Neural cell (in vitro differentiated cells): ENCODE measurements at regions not wholly inside any gene's neighbourhood (a gene's known extent, or its start where the extent isn't known, plus 50 kb on each side); places are given as distances from the start of the nearest gene placed in this dataset.
"Not testable (repeated sequence)": the region's sequence is repeated elsewhere in the genome, so short reads cannot be mapped to it uniquely, and the experiment has no call there.

Experiments
- H2AFZ ChIP-seq: fragments of 200-600, 300-800 bp; sonication (generic), shearing (Covaris generic); 2 replicates; pipeline ENCODE4 v1.6.0; 2014; ENCODE audit warnings: low read depth, mild to moderate bottlenecking, antibody characterized with exemption, low read length, moderate library complexity
- H3F3A ChIP-seq: fragments of 200-600 bp; shearing (Covaris generic); 2 replicates; pipeline ENCODE4 v1.6.1; 2016; ENCODE audit warnings: mild to moderate bottlenecking, moderate library complexity, mixed read lengths, antibody characterized with exemption, low read length; ENCODE audit not compliant: insufficient read depth, poor library complexity, severe bottlenecking
- H3K27ac ChIP-seq: fragments of 200-600, 300-800 bp; sonication (generic), shearing (Covaris generic); 2 replicates; pipeline ENCODE4 v1.5.1; 2014; ENCODE audit warnings: mild to moderate bottlenecking, low read length, moderate library complexity
- H3K27me3 ChIP-seq: fragments of 300-800, 200-600 bp; sonication (generic), shearing (Covaris generic); 2 replicates; pipeline ENCODE4 v1.6.0; 2014; ENCODE audit warnings: mild to moderate bottlenecking, low read depth, low read length, moderate library complexity; ENCODE audit not compliant: insufficient read depth
- H3K36me3 ChIP-seq: fragments of 300-800, 200-600 bp; sonication (generic), shearing (Covaris generic); 2 replicates; pipeline ENCODE4 v1.5.1; 2014; ENCODE audit warnings: mild to moderate bottlenecking, antibody characterized with exemption, low read length, moderate library complexity; ENCODE audit not compliant: insufficient read depth
- H3K4me2 ChIP-seq: fragments of 300-800, 200-600 bp; sonication (generic), shearing (Covaris generic); 2 replicates; pipeline ENCODE4 v1.6.0; 2014; ENCODE audit warnings: mild to moderate bottlenecking, low read length
- H3K4me3 ChIP-seq: fragments of 300-800, 200-600 bp; sonication (generic), shearing (Covaris generic); 2 replicates; pipeline ENCODE4 v1.5.1; 2014; ENCODE audit warnings: mild to moderate bottlenecking, low read length, moderate library complexity
- H3K79me2 ChIP-seq: fragments of 200-600 bp; shearing (Covaris generic); replicated peaks from 2 replicates; pipeline ENCODE4 v1.6.0; 2014; ENCODE audit warnings: mild to moderate bottlenecking, low read length, moderate library complexity; ENCODE audit not compliant: insufficient read depth
- H3K9ac ChIP-seq: fragments of 300-800, 200-600 bp; sonication (generic), shearing (Covaris generic); 2 replicates; pipeline ENCODE4 v1.6.1; 2016; ENCODE audit warnings: mild to moderate bottlenecking, low read length, mixed read lengths
- H3K9me2 ChIP-seq: fragments of 200-600 bp; shearing (Covaris generic); 2 replicates; pipeline ENCODE4 v1.6.1; 2016; ENCODE audit warnings: mild to moderate bottlenecking, low read length, mixed read lengths; ENCODE audit not compliant: insufficient read depth
- H3K9me3 ChIP-seq: fragments of 200-600, 300-800 bp; sonication (generic), shearing (Covaris generic); 2 replicates; pipeline ENCODE4 v1.6.1; 2016; ENCODE audit warnings: mild to moderate bottlenecking, mixed run types, low read length, moderate library complexity, mixed read lengths
- H4K20me1 ChIP-seq: fragments of 200-600 bp; shearing (Covaris generic); 2 replicates; pipeline ENCODE4 v1.6.1; 2016; ENCODE audit warnings: mild to moderate bottlenecking, mixed run types; ENCODE audit not compliant: insufficient read depth
- EP300 ChIP-seq: fragments of 450-650 bp; conservative IDR thresholded peaks from 2 replicates; pipeline ENCODE4 v1.6.1; 2014; ENCODE audit warnings: antibody characterized with exemption, mild to moderate bottlenecking, moderate library complexity; ENCODE audit not compliant: poor library complexity, severe bottlenecking
- EZH2 ChIP-seq: fragments of 200-600, 300-800 bp; shearing (Covaris generic), sonication (generic); IDR thresholded peaks from 2 replicates; pipeline ENCODE4 v1.6.1; 2014; ENCODE audit warnings: antibody characterized with exemption, low read length, borderline replicate concordance, mild to moderate bottlenecking; ENCODE audit not compliant: insufficient read depth, poor library complexity, severe bottlenecking
- MXI1 ChIP-seq: fragments of 450-650 bp; conservative IDR thresholded peaks from 2 replicates; pipeline ENCODE4 v1.6.1; 2014; ENCODE audit warnings: antibody characterized with exemption, mild to moderate bottlenecking; ENCODE audit not compliant: poor library complexity, severe bottlenecking
- POLR2AphosphoS5 ChIP-seq: IDR thresholded peaks from 2 replicates; pipeline ENCODE4 v1.6.1; 2012
- RAD21 ChIP-seq: fragments of 450-650 bp; conservative IDR thresholded peaks from 2 replicates; pipeline ENCODE4 v1.6.1; 2014; ENCODE audit warnings: antibody characterized with exemption, mild to moderate bottlenecking, moderate library complexity
- SMC3 ChIP-seq: fragments of 450-650 bp; conservative IDR thresholded peaks from 2 replicates; pipeline ENCODE4 v1.6.1; 2014; ENCODE audit warnings: antibody characterized with exemption, mild to moderate bottlenecking, moderate library complexity; ENCODE audit not compliant: poor library complexity
- TAF1 ChIP-seq: IDR thresholded peaks from 2 replicates; pipeline ENCODE4 v1.6.1; 2012; ENCODE audit warnings: low read depth
- TF ChIP-seq, protein P1 (sequence below): IDR thresholded peaks from 2 replicates; pipeline ENCODE4 v1.6.1; 2012; ENCODE audit warnings: borderline replicate concordance
- TF ChIP-seq, protein P2 (sequence below): fragments of 450-650 bp; IDR thresholded peaks from 2 replicates; pipeline ENCODE4 v1.5.1; 2014; ENCODE audit warnings: antibody characterized with exemption, mild to moderate bottlenecking, moderate library complexity; ENCODE audit not compliant: poor library complexity, severe bottlenecking

DNA sequence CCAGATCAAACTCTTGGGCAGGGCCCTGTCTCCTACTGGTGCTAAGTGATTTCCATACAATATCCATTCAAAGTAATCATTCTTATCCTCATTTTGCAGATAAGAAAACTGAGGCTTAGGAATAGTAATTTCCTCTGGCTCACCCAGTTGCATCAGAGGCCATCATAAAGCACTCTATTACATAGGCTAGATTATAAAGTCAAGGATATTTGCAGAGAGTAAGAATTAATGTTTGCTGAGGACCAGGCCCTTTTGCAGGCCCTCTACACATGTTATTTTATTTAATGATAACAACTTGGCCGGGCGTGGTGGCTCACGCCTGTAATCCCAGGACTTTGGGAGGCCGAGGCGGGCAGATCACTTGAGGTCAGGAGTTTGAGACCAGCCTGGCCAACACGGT lies 316.8 kb downstream of the ZNF674 start:
- Histone ChIP-seq H3K27me3 (no peaks in the 10 kb centered on the region), H3K9ac (no peak overlapping the region), H3F3A (no peaks in the 10 kb centered on the region), H3K4me2 (no peak overlapping the region), H3K4me3 (no peak overlapping the region), H2AFZ (no peak overlapping the region), H3K27ac (no peak overlapping the region), H4K20me1 (no peaks in the 10 kb centered on the region), H3K36me3 (no peaks in the 10 kb centered on the region), H3K9me2 (no peaks in the 10 kb centered on the region), H3K9me3 (no peaks in the 10 kb centered on the region), H3K79me2 (no peaks in the 10 kb centered on the region)
- TF ChIP-seq POLR2AphosphoS5 (no peak), SMC3 (no peak), EP300 (no peak), MXI1 (no peak), EZH2 (no peak), TAF1 (no peak), RAD21 (no peak)
- TF ChIP-seq, protein P1, sequence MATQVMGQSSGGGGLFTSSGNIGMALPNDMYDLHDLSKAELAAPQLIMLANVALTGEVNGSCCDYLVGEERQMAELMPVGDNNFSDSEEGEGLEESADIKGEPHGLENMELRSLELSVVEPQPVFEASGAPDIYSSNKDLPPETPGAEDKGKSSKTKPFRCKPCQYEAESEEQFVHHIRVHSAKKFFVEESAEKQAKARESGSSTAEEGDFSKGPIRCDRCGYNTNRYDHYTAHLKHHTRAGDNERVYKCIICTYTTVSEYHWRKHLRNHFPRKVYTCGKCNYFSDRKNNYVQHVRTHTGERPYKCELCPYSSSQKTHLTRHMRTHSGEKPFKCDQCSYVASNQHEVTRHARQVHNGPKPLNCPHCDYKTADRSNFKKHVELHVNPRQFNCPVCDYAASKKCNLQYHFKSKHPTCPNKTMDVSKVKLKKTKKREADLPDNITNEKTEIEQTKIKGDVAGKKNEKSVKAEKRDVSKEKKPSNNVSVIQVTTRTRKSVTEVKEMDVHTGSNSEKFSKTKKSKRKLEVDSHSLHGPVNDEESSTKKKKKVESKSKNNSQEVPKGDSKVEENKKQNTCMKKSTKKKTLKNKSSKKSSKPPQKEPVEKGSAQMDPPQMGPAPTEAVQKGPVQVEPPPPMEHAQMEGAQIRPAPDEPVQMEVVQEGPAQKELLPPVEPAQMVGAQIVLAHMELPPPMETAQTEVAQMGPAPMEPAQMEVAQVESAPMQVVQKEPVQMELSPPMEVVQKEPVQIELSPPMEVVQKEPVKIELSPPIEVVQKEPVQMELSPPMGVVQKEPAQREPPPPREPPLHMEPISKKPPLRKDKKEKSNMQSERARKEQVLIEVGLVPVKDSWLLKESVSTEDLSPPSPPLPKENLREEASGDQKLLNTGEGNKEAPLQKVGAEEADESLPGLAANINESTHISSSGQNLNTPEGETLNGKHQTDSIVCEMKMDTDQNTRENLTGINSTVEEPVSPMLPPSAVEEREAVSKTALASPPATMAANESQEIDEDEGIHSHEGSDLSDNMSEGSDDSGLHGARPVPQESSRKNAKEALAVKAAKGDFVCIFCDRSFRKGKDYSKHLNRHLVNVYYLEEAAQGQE = no peak
- TF ChIP-seq, protein P2, sequence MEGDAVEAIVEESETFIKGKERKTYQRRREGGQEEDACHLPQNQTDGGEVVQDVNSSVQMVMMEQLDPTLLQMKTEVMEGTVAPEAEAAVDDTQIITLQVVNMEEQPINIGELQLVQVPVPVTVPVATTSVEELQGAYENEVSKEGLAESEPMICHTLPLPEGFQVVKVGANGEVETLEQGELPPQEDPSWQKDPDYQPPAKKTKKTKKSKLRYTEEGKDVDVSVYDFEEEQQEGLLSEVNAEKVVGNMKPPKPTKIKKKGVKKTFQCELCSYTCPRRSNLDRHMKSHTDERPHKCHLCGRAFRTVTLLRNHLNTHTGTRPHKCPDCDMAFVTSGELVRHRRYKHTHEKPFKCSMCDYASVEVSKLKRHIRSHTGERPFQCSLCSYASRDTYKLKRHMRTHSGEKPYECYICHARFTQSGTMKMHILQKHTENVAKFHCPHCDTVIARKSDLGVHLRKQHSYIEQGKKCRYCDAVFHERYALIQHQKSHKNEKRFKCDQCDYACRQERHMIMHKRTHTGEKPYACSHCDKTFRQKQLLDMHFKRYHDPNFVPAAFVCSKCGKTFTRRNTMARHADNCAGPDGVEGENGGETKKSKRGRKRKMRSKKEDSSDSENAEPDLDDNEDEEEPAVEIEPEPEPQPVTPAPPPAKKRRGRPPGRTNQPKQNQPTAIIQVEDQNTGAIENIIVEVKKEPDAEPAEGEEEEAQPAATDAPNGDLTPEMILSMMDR = no peak

DNA sequence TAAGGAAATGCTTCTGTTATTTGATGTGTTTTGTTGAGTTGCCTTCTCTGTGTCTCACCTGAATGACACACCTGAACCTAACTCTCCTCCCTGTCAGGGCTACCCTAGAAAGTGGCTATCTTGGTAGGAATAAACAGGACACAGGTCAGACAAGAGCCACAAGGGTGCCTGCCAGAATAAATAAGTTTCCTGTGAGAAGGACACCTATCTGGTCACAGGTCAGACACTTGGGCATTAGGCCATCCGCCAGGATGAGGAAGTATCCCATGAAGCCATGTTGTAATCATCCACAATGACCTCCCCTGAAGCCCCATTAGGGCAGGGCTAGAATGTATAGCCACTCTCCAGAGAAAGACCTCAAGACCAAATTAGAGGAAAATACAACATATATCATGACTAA lies 318.8 kb downstream of the ZNF674 start:
- Histone ChIP-seq H3K27me3 (no peaks in the 10 kb centered on the region), H3K4me2 (no peak overlapping the region), H3K9me2 (no peaks in the 10 kb centered on the region), H4K20me1 (no peaks in the 10 kb centered on the region), H3K9ac (no peak overlapping the region), H3F3A (no peaks in the 10 kb centered on the region), H3K9me3 (no peaks in the 10 kb centered on the region), H3K4me3 (no peak overlapping the region), H3K79me2 (no peaks in the 10 kb centered on the region), H2AFZ (no peak overlapping the region), H3K36me3 (no peaks in the 10 kb centered on the region), H3K27ac (no peak overlapping the region)
- TF ChIP-seq EZH2 = no peak
- TF ChIP-seq, protein P1 = no peak
- TF ChIP-seq, protein P2 = no peak
- TF ChIP-seq TAF1 = no peak
- TF ChIP-seq SMC3 = no peak
- TF ChIP-seq EP300 = no peak
- TF ChIP-seq RAD21 = no peak
- no peak for TF ChIP-seq MXI1
- TF ChIP-seq POLR2AphosphoS5 = no peak

DNA sequence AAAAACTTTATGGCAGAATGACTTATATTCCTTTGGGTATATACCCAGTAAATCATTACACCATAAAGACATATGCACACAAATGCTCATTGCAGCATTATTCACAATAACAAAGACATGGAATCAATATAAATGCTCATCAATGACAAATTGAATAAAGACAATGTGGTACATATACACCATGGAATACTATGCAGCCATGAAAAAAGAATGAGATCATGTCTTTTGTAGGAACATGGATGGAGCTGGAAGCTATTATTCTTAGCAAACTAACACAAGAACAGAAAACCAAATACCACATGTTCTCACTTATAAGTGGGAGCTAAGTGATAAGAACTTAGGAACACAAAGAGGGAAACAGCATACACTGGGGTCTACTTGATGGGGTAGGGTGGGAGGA lies 321.7 kb downstream of the ZNF674 start:
- H3K79me2 ChIP-seq, H3K4me3 ChIP-seq, H2AFZ ChIP-seq, H4K20me1 ChIP-seq, H3K9ac ChIP-seq, H3K36me3 ChIP-seq, H3F3A ChIP-seq, H3K27me3 ChIP-seq, H3K9me2 ChIP-seq, H3K9me3 ChIP-seq, H3K4me2 ChIP-seq, H3K27ac ChIP-seq: not testable (repeated sequence)
